HEK293T (cell line): ENCODE measurements at regions not wholly inside any gene's neighbourhood (a gene's known extent, or its start where the extent isn't known, plus 50 kb on each side); places are given as distances from the start of the nearest gene placed in this dataset.

Experiments
- CTBP1 ChIP-seq: fragments of 450-650 bp; IDR thresholded peaks from 2 replicates; pipeline ENCODE4 v1.6.1; 2016; ENCODE audit warnings: borderline replicate concordance
- ELF4 ChIP-seq: fragments of 450-650 bp; IDR thresholded peaks from 2 replicates; pipeline ENCODE4 v1.6.1; 2017; ENCODE audit warnings: antibody characterized with exemption
- FOXA1 ChIP-seq: fragments of 450-650 bp; IDR thresholded peaks from 2 replicates; pipeline ENCODE4 v1.6.1; 2016; ENCODE audit warnings: mild to moderate bottlenecking
- TARDBP ChIP-seq: fragments of 450-650 bp; IDR thresholded peaks from 2 replicates; pipeline ENCODE4 v1.6.1; 2016
- ZNF384 ChIP-seq: fragments of 450-650 bp; IDR thresholded peaks from 2 replicates; pipeline ENCODE4 v1.6.1; 2016

DNA sequence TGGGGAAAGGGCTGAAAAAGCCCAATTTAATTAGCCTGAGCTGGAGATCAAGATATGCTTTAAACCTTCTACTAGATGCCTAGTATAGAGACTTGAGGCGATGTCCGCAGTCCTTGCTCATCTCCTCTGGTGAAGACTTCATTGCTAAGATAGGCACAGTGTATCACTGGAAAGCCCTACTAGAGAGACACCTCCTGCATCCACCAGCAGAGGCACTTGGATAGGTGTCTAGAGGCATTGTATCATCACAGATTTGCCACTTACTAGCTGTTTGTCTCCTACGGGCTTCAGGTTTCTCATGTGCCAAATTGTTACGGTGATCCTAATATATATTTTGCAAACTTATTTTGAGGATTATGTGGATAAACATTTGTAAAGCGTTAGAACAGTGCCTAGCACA, 1048.5 kb downstream of the GALC start:
- no peak for TF ChIP-seq FOXA1
- no peak for TF ChIP-seq TARDBP
- no peak for TF ChIP-seq ELF4
- no peak for TF ChIP-seq CTBP1
- no peak for TF ChIP-seq ZNF384
